GM19025 (cell line): ENCODE measurements at regions not wholly inside any gene's neighbourhood (a gene's known extent, or its start where the extent isn't known, plus 50 kb on each side); places are given as distances from the start of the nearest gene placed in this dataset.
"Not testable (repeated sequence)": the region's sequence is repeated elsewhere in the genome, so short reads cannot be mapped to it uniquely, and the experiment has no call there.

Experiments
- ATAC-seq: cut with Tn5 transposase; IDR thresholded peaks from one replicate; pipeline ENCODE4 v1.9.1; 2021; ENCODE audit warnings: mild to moderate bottlenecking, low read depth, moderate library complexity; ENCODE audit not compliant: unreplicated experiment

- ATAC-seq: no peak
These were observed 1308.4 kb downstream of the CDH8 start for GRCh38 chr16:60727851-60728250.

GRCh38 chr16:60720060-60720459 is 1316.2 kb downstream of the CDH8 start:
- ATAC-seq: no peak

DNA sequence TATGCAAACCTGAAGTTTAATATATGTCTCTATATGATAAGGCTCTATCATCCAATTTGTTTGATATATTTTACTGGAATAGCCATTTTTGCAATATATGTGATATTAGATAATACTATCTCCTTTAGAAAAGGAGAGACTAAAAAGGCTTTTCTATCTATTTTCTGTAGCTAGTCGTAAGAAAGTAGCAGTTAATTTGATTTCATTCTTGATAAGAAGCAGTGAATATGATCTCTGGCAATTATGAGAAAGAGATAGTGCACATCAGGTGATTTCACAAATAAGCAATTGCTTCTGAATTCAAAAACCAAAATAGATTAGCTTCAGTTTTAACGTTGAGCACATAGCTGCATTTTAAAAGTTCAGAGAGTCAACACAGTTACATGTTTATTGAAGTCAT is 1318.4 kb downstream of the CDH8 start:
- no peak for ATAC-seq

DNA sequence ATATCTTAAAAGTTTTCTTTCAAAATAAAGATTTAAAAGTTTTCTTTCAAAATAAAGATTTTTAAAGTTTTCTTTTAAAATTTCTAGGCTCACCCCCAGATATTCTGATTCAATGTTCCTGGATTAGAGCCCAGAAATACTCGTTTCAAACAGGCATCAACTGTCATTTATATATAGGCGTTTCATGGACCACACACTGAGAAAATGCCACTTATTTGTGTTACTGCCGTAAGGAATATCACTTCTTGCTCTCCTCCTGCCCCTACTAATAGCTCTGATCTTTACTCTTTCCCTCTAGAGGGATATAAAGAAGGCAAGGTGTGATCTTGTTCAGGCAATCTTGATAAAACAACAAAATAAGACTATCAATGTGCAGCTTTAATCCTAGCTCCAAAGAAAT is 1324.1 kb downstream of the CDH8 start:
- no peak for ATAC-seq

DNA sequence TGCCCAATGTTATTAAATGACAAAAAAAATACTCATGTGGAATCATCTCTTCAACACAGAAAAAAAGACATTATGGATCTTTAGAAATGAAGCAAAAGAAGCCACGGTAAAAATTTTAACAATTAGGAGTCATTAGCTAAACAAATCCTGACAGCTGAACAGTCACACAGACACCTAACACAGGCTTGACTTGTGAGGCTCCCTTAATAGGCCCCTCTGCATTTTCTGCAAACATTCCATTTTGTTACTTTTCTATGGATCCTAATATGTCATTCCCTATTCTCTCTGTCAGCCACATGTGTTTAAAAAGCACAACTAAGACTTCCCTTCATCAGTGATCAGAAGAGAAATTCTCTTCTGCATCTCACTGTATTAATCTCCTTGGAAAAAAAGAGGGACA is 1331.5 kb downstream of the CDH8 start:
- no peak for ATAC-seq

DNA sequence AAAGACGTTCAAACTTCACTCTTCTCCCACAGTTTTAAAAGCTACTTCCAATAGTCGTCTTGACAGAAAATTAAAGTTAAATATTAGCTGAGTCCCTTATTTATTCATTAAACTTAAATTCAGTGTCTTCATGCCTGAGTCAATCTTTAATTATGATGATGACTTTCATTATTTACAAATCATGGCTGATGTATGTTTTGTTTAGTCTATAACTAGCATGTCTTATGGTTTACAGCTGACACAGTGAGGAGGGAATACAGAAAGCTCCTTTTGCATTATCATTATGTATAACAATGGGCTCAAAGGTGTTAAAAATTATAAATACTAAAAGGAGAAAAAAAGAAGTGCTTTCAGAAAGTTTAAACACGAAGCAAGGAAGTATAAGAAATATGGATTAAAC is 1333.1 kb downstream of the CDH8 start:
- ATAC-seq: no peak

GRCh38 chr16:60686824-60687223 is 1349.4 kb downstream of the CDH8 start:
- ATAC-seq: no peak

GRCh38 chr16:60684002-60684401 is 1352.2 kb downstream of the CDH8 start:
- ATAC-seq: no peak

DNA sequence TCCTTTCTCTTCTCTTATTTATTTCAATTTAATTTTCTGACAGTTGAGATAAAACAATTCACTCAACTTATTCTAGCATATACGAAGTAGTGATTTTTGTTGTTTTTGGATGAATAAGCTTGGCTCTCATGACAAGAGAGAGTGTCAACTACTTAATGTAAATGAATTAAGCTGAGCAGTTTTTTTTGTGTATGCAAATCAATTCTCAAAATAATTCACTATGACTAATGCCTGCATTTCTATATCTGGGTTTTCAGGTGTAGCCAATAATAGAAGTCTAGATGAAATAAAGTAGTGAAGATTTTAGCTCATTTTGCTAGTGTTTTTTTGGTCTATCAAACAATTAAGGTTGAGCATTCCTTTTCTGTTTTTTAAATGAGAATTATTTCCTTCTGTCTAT is 1354.0 kb downstream of the CDH8 start:
- no peak for ATAC-seq

DNA sequence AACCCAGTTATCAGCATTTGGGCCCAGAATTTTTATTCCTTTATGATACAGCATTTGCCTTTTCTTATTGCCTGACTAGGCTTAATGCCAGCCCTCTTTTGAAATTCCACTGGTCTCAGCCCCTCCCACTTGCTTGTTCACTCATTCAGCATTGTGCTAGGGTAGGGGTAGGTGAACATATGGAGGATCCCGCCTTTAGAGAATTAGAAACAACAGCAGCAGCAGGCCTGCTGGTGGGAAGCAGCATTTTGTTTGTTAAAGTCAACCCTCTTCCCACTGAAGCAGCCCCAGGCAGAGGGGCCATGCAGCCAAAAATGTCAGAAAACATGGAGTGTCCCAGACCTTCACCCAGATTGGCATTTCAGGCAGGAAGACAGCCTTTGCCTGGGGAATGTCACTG is 1355.2 kb downstream of the CDH8 start:
- no peak for ATAC-seq

GRCh38 chr16:60675022-60675421 is 1361.2 kb downstream of the CDH8 start:
- no peak for ATAC-seq

DNA sequence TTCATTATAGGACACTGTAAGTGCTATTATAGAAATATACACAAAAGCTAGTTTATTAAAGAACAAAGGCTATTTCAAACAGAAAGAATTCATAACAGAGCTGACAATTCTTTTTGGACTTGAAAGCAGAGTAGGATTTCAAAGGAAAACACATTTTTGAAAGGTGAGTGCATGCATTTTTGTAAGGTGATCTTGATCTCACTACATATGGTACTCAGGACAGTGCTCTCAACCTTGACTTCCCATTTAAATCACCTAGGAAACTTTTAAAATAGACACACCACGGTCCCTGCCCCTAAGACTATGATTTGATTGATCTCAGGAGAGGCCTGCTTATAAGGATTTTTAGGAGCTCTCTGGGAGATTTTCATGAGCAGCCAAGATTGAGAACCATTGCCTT is 1362.0 kb downstream of the CDH8 start:
- no peak for ATAC-seq

DNA sequence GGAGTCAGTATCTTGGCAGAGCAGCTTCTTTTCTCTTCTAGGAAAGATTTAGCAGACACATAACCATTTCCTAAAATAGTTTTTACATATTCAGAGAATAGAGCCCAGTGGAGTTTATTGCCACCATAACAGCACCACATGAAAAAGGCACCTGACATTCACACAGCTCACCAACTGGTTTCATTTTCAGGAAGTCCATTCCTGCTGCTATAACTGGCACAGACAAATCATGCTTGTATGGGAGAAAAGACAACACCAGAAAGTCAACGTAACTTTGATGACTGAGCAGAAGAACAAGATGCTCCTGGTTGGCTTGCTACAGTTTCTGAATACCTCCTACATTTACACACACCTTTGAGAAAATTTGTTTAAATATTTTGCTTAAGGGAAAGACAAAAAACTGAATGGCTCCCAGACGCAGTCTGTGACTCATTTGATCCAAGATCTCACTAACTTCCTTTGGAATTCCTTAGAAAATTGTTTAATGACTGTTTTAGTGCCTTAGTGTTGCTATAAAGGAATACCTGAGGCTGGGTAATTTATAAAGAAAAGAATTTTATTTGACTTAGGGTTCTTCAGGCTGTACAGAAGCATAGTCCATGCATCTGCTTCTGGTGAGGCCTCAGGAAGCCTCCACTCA is 1380.6 kb downstream of the CDH8 start:
- no peak for ATAC-seq

GRCh38 chr16:60651346-60651745 is 1384.9 kb downstream of the CDH8 start:
- no peak for ATAC-seq

DNA sequence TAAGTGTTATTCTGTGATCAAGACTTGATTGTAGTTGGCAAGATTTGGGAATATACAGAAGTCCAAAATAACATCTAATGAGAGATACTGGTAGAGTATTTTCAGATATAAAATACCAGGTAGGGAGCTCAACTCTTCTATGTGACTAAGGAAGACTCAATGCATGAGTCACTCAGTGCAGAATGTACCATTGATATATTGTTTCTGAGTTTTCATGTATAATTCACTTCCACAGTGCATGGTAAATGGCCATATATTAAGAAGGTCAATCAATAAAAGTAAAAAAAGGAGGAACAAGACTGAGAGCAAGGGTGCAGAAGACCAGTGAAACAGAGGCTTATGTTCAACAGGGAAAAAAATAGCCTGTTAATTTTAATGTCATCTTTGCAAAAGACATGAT is 1387.9 kb downstream of the CDH8 start:
- ATAC-seq: no peak

DNA sequence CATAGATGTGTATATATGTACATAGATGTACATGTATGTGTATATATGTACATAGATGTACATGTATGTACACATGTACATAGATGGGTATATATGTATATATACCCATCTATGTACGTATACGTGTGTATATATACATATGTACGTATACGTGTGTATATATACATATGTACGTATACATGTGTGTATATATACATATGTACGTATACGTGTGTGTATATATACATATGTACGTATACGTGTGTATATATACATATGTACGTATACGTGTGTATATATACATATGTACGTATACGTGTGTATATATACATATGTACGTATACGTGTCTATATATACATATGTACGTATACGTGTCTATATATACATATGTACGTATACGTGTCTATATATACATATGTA is 1388.8 kb downstream of the CDH8 start:
- not testable (repeated sequence) for ATAC-seq

GRCh38 chr16:60646631-60647030 is 1389.6 kb downstream of the CDH8 start:
- no peak for ATAC-seq

DNA sequence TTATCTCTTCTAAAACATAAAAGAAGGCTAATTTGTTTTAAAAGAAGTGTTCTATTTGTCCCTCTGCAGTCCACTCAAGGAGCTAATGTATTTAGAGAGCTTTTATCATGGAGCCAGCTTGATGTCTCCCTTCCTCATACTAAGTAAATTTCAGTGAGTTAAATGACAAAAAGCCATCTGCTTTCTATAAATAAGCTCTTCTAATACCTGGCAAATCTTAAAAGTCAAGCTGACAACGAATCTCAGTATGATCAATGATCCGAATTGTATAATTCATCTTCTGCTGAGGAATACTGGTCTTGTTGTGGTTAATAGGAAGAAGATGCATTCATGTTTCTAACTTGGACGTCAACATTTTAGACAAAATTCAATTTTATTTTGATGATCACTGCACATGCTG is 1390.7 kb downstream of the CDH8 start:
- ATAC-seq: no peak

DNA sequence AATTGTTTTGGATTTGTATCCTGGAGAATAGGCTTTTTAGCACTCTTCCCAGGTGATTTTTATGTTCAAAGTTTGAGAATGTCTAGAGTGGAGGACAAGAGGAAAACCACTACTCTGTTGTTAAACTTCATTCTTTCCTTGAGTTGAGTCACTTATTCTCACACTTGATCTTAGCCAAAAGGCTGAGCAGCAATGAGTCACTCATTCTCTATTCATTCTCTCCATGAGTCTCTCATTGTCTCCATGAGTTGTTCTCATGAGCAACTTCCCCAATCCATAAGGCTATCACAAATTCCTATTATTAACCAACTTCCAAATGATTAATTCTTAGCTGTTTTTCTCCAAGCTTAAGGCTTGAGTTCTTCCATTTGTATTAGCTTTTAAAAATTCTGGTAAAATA is 1393.3 kb downstream of the CDH8 start:
- ATAC-seq: no peak

DNA sequence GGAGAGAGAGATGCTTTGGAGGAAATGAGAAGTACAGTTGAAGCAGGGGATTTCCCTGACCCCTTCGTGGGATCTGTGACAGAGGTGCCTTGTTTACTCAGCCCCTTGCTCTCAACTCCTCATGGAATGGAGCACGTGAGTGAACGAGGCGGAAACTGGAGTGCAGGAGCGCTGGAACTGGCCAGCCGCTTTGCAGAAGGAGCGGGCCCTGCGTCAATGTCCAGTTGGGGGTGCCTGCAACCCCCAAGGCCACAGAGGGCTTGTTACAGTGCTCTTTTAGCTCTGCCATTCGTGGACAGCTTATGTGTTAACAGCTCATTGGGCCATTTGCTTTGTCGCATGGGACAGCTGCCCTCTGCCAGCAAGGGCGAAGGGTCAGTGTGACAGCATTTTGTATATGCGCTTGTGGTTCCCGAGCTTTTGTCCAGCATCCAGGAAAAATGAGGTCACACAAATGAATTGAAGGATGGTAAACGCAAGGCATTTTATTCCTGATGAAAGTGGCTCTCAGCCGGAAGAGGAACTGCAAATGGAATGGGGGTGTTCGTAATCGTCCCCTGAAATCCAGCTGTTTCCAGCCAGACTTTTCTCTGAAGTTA is 1395.1 kb downstream of the CDH8 start:
- ATAC-seq: no peak

DNA sequence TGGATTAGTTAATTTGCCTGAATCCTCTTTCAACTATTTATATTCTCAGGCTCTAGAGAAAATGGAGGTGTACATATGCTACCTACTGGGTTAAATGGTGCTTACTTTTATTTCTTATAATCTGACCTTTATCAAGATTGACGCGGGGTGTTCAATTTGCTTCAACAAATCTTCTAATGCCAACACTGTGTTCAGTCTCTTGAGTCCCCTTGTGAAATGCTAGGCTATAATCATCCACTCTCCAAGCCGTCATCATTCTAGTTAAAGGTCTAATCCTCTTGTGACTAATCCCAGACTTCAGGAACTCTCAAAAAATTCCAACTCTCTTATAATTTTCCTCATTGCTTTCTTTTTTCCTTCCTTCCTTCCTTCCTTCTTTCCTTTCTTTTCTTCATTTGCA is 1396.2 kb downstream of the CDH8 start:
- no peak for ATAC-seq

GRCh38 chr16:60636636-60637035 is 1399.6 kb downstream of the CDH8 start:
- not testable (repeated sequence) for ATAC-seq

GRCh38 chr16:60636117-60636516 is 1400.1 kb downstream of the CDH8 start:
- no peak for ATAC-seq
